Colonic mucosa (tissue), 4 donors: ENCODE measurements at regions not wholly inside any gene's neighbourhood (a gene's known extent, or its start where the extent isn't known, plus 50 kb on each side); places are given as distances from the start of the nearest gene placed in this dataset.

Source experiments
- DNase-seq: peaks from one replicate; pipeline ENCODE4 v3.0.0-alpha.2; 2020
- H3K27ac ChIP-seq: fragments of 200-600 bp; one replicate; pipeline ENCODE4 v1.8.0; 2021
- H3K27me3 ChIP-seq: fragments of 200-600 bp; one replicate; pipeline ENCODE4 v1.8.0; 2021
- H3K36me3 ChIP-seq: fragments of 200-600 bp; one replicate; pipeline ENCODE4 v1.8.0; 2021
- H3K4me1 ChIP-seq: fragments of 200-600 bp; one replicate; pipeline ENCODE4 v1.8.0; 2021; ENCODE audit warnings: mild to moderate bottlenecking
- H3K4me3 ChIP-seq: fragments of 200-600 bp; one replicate; pipeline ENCODE4 v1.8.0; 2021
- H3K9ac ChIP-seq, 2 donors: one replicate each; pipeline ENCODE4 v1.7.0; 2013; ENCODE audit warnings: control low read depth in 2 of 2, low read depth in 2 of 2, low read length in 2 of 2
- H3K9me3 ChIP-seq: fragments of 200-600 bp; one replicate; pipeline ENCODE4 v1.8.0; 2021
- intact Hi-C: fragments of 100-400 bp; cut with DNase I; formaldehyde crosslinking; loops from one replicate; pipeline ENCODE4 v1.14.1; 2022
- TF ChIP-seq, protein P1 (sequence below): fragments of 200-600 bp; IDR thresholded peaks from one replicate; pipeline ENCODE4 v1.8.0; 2022; ENCODE audit warnings: antibody characterized with exemption, mild to moderate bottlenecking
- donor health status: healthy.
- donor health status: DM: no; HTN: no; CAD: no.
- donor health status: DM: no; HTN: no; CAD: no.

DNA sequence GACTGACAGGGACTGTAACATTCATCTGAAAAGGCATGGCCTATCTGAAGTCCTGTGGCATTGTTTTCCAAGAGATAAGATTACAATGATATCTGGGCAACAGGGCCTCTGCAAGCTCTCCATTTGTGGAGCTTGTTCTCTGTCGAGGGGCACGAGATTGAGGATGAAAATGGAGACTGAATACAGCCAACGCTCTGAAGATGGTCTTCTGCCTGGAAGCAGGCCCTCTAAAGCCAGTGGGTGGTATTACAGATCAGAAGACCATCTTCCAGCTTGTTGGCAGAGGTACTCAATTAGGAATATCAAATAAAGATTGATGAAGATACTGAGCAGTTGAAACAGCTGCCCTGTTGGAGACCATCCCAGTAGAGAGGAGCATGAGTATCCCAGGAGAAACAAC is 288.2 kb downstream of the CENPW start:
- H3K36me3 ChIP-seq: no peaks in the 10 kb centered on the region
- H3K27ac ChIP-seq: no peak overlapping the region
- no peak overlapping the region for H3K9ac ChIP-seq
- no peaks in the 10 kb centered on the region for H3K27me3 ChIP-seq
- H3K4me1 ChIP-seq: no peaks in the 10 kb centered on the region
- no peaks in the 10 kb centered on the region for H3K9me3 ChIP-seq
- no peak overlapping the region for H3K4me3 ChIP-seq
- intact Hi-C loops: no loop called here
- TF ChIP-seq, protein P1, sequence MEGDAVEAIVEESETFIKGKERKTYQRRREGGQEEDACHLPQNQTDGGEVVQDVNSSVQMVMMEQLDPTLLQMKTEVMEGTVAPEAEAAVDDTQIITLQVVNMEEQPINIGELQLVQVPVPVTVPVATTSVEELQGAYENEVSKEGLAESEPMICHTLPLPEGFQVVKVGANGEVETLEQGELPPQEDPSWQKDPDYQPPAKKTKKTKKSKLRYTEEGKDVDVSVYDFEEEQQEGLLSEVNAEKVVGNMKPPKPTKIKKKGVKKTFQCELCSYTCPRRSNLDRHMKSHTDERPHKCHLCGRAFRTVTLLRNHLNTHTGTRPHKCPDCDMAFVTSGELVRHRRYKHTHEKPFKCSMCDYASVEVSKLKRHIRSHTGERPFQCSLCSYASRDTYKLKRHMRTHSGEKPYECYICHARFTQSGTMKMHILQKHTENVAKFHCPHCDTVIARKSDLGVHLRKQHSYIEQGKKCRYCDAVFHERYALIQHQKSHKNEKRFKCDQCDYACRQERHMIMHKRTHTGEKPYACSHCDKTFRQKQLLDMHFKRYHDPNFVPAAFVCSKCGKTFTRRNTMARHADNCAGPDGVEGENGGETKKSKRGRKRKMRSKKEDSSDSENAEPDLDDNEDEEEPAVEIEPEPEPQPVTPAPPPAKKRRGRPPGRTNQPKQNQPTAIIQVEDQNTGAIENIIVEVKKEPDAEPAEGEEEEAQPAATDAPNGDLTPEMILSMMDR: no peak
- DNase-seq: no peak

DNA sequence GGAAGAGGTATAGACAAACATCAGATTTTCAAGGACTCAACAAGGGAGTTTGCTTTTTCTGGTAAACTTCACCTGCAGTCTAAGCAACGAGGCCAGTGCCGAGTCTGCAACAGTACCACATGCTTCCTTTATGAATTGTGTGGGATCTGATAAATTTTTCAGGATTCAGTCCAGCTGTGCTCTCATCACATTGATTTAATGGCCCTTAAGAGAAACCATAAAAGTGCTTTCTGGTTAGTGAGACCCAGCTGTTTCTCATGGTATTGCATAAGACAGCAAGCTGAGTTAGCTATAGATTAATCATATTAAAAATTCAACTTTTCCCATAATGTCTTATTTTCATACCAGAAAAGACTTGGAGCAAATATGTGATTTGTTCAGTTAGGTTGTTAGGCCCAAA is 291.4 kb downstream of the CENPW start:
- Histone ChIP-seq H3K4me1 (no peaks in the 10 kb centered on the region), H3K4me3 (no peak overlapping the region), H3K9ac (no peak overlapping the region), H3K27me3 (no peaks in the 10 kb centered on the region), H3K9me3 (no peaks in the 10 kb centered on the region), H3K36me3 (no peaks in the 10 kb centered on the region), H3K27ac (no peak overlapping the region)
- TF ChIP-seq, protein P1: no peak
- DNase-seq: no peak
- intact Hi-C loops: no loop called here

DNA sequence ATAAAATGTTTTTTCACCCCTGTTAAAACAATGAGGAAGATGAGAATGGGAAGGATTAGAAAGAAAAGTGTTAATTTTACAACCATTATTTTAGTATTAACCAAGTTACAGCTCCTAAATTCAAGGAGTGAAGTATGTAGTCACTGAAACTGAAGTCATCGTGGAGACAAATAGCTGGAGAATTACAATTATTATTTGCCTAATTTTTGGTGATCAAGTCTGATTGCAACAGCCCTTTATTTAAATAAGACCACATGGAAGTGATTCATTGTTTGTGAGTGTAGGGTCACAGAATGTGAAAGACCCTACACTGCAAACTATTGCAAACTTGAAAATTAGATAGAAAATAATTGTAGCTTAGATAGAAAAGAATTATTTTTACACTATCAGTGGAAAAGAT is 292.4 kb downstream of the CENPW start:
- Histone ChIP-seq H3K27me3 (no peaks in the 10 kb centered on the region), H3K9me3 (no peaks in the 10 kb centered on the region), H3K36me3 (no peaks in the 10 kb centered on the region), H3K27ac (no peak overlapping the region), H3K4me1 (no peaks in the 10 kb centered on the region), H3K9ac (no peak overlapping the region), H3K4me3 (no peak overlapping the region)
- TF ChIP-seq, protein P1: no peak
- DNase-seq: no peak
- intact Hi-C loops: no loop called here

DNA sequence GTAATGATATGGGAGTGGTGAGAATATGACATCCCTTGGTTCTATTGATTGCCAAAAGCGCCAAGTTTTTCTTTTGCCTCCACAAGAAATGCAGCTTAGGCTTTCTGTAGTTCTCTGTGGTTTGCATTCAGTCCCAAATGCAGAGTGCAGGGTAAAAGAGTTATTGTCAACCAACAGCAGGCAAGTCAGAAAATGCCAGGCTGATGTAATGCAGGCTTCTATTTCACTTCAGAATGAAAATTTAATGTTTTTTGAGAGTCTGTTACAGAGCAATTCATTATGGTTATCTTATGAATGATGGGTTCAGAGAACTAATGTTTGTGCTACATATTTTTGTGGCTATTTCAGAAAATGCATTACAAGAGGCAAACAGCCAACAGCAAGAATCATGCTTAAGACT is 293.5 kb downstream of the CENPW start:
- H3K4me1 ChIP-seq: no peaks in the 10 kb centered on the region
- TF ChIP-seq, protein P1: no peak
- no peaks in the 10 kb centered on the region for H3K9me3 ChIP-seq
- H3K9ac ChIP-seq: no peak overlapping the region
- no peak overlapping the region for H3K27ac ChIP-seq
- intact Hi-C loops: no loop called here
- no peaks in the 10 kb centered on the region for H3K36me3 ChIP-seq
- DNase-seq: no peak
- H3K4me3 ChIP-seq: no peak overlapping the region
- H3K27me3 ChIP-seq: no peaks in the 10 kb centered on the region

DNA sequence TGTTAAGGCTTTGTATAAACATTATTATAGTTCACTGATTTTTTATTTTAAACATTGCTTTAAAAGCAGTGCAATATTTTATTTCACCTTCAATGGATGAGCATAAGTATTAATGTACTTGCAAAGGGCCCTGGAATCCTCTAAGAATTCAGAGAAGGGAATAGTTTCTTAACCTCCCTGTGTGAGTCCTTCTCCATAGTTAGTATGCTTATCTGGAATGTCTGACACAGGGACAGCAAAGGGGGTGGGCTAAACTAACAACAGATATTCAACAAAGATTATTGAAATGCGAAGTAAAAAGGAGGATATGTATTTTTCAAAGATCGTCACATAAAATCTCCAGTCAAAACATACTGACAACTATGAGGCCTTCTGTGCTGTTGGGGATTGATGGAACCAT is 300.4 kb downstream of the CENPW start:
- intact Hi-C loops: no loop called here
- H3K27me3 ChIP-seq: no peaks in the 10 kb centered on the region
- no peak overlapping the region for H3K27ac ChIP-seq
- TF ChIP-seq, protein P1: no peak
- no peaks in the 10 kb centered on the region for H3K36me3 ChIP-seq
- no peaks in the 10 kb centered on the region for H3K9me3 ChIP-seq
- no peaks in the 10 kb centered on the region for H3K4me1 ChIP-seq
- no peak overlapping the region for H3K4me3 ChIP-seq
- no peak overlapping the region for H3K9ac ChIP-seq
- no peak for DNase-seq

DNA sequence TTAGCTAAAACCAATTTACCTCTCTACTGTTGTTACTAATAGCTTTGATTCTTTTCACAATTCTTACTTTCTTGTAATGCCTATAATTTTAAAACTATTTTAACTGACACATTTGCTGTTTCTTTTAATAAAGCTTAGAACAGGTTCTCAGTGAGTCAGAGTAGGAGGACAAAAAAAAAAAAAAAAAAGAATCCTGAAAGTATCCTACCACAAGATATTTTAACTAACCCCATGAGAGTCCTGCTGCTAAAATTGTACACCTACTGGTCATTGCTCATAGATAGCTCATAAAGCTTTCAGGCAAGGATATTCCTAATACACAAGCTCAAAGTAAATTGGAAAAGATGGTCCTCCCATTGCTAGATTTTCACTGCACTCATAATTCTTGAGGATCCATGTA is 301.0 kb downstream of the CENPW start:
- no peak for DNase-seq
- TF ChIP-seq, protein P1: no peak
- H3K27ac ChIP-seq: no peak overlapping the region
- intact Hi-C loops: no loop called here
- no peaks in the 10 kb centered on the region for H3K9me3 ChIP-seq
- no peaks in the 10 kb centered on the region for H3K4me1 ChIP-seq
- no peaks in the 10 kb centered on the region for H3K27me3 ChIP-seq
- H3K36me3 ChIP-seq: no peaks in the 10 kb centered on the region
- H3K4me3 ChIP-seq: no peak overlapping the region
- no peak overlapping the region for H3K9ac ChIP-seq
